Thymus (tissue), 11 donors: ENCODE measurements at regions not wholly inside any gene's neighbourhood (a gene's known extent, or its start where the extent isn't known, plus 50 kb on each side); places are given as distances from the start of the nearest gene placed in this dataset.
"Not testable (repeated sequence)": the region's sequence is repeated elsewhere in the genome, so short reads cannot be mapped to it uniquely, and the experiment has no call there.

Source experiments
- DNase-seq, 9 donors: peaks; one replicate each; pipeline ENCODE4 v3.0.0-alpha.2; 2013; ENCODE audit warnings: low spot score in 9 of 9, low read depth in 6 of 9, missing footprints in 1 of 9
- H3K27ac ChIP-seq, 2 donors: one replicate each; pipeline ENCODE4 v1.5.1; 2013; ENCODE audit warnings: control low read depth in 1 of 2, low read depth in 1 of 2, low read length in 1 of 2, mild to moderate bottlenecking in 1 of 2, moderate library complexity in 1 of 2
- H3K27me3 ChIP-seq, 2 donors: one replicate each; pipeline ENCODE4 v1.5.1; 2013; ENCODE audit warnings: low read length in 1 of 2; ENCODE audit not compliant: control insufficient read depth in 2 of 2, insufficient read depth in 1 of 2
- H3K36me3 ChIP-seq, 2 donors: one replicate each; pipeline ENCODE4 v1.5.1; 2013; ENCODE audit warnings: low read length in 1 of 2, mild to moderate bottlenecking in 1 of 2, moderate library complexity in 1 of 2; ENCODE audit not compliant: control insufficient read depth in 2 of 2, insufficient read depth in 2 of 2
- H3K4me1 ChIP-seq, 2 donors: one replicate each; pipeline ENCODE4 v1.5.1; 2013; ENCODE audit warnings: low read length in 2 of 2; ENCODE audit not compliant: control insufficient read depth in 2 of 2, insufficient read depth in 2 of 2
- H3K4me3 ChIP-seq, 2 donors: one replicate each; pipeline ENCODE4 v1.5.1; 2013; ENCODE audit warnings: low read length in 2 of 2, control low read depth in 1 of 2, mild to moderate bottlenecking in 1 of 2
- H3K9me3 ChIP-seq, 2 donors: one replicate each; pipeline ENCODE4 v1.5.1; 2013; ENCODE audit warnings: low read length in 1 of 2, mild to moderate bottlenecking in 1 of 2; ENCODE audit not compliant: control insufficient read depth in 2 of 2, insufficient read depth in 1 of 2
- WGBS: extraction: QIAGEN DNeasy Blood & Tissue Kit; methylation state at CpG from one replicate; pipeline ENCODE4 v1.1.7; 2013; 5-methylcytosine and 5-hydroxymethylcytosine counted together
- donor health status: healthy.

- Histone ChIP-seq H3K27ac (no peak overlapping the region), H3K27me3 (no peaks in the 10 kb centered on the region), H3K36me3 (no peaks in the 10 kb centered on the region), H3K4me3 (no peak overlapping the region), H3K4me1 (no peaks in the 10 kb centered on the region), H3K9me3 (no peaks in the 10 kb centered on the region)
- WGBS, result 89% methylated on average over 3 of the region's 3 CpGs
- DNase-seq, result no peak
These were observed 251.4 kb upstream of the C2CD4B start for GRCh38 chr15:62416526-62416925.

DNA sequence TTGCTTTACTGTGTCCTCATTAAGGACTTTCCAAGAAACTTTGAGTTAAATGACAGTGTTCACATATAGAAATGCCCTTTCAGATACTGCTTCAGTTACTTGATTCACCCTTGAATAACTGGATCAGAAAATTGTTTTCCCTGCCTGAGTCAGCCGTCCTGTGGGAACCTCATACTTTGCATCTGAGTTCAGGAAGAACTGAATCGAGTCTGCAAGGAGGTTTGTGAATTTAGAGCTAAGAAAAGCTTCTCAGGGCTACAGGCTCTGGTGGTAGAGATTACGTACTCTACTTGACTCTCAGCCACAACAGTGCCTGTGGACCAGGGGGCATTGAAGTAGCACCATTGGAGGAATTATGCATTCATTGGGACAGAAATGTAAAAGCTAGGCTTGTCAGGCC, 252.4 kb upstream of the C2CD4B start:
- Histone ChIP-seq H3K36me3 (no peaks in the 10 kb centered on the region), H3K27me3 (no peaks in the 10 kb centered on the region), H3K4me3 (no peak overlapping the region), H3K9me3 (no peaks in the 10 kb centered on the region), H3K27ac (no peak overlapping the region), H3K4me1 (no peaks in the 10 kb centered on the region)
- no peak for DNase-seq
- WGBS, result 79% methylated on average over 3 of the region's 3 CpGs

DNA sequence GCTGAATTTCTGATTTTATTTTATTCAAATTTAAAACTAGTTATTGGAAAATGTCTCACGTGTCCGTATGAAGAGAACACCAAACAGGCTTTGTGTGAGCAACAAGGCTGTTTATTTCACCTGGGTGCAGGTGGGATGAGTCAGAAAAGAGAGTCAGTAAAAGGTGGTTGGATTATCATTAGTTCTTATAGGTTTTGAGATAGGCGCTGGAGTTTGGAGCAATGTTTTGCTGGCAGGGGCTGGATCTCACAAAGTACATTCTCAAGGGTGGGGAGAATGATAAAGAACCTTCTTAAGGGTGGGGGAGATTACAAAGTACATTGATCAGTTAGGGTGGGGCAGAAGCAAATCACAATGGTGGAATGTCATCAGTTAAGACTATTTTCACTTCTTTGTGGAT, 253.4 kb upstream of the C2CD4B start:
- H3K4me1 ChIP-seq, H3K27ac ChIP-seq, H3K9me3 ChIP-seq, H3K4me3 ChIP-seq, H3K27me3 ChIP-seq, H3K36me3 ChIP-seq, DNase-seq: not testable (repeated sequence)
- WGBS, result 98% methylated on average over 3 of the region's 3 CpGs

DNA sequence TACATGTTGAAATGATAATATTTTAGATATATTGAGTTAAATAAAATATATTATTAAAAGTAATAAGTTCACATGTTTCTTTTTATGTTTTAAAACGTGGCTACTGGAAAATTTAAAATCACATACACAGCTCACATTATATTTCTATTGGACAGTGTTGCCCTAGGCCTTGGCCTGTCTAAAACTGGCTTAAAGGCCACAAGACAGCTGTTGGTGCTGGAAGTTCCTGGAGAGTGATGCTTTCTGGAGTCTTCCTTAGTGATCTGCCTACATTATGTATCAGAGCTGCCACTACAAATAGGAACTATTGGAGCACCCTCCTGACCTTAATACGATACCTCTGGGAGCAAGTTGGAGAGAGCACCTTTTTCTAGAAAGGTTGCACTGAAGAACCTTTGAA, 254.1 kb upstream of the C2CD4B start:
- Histone ChIP-seq H3K4me1 (no peaks in the 10 kb centered on the region), H3K27ac (no peak overlapping the region), H3K9me3 (no peaks in the 10 kb centered on the region), H3K36me3 (no peaks in the 10 kb centered on the region), H3K27me3 (no peaks in the 10 kb centered on the region), H3K4me3 (no peak overlapping the region)
- DNase-seq, result no peak
- 92% methylated on average over 2 of the region's 2 CpGs for WGBS

DNA sequence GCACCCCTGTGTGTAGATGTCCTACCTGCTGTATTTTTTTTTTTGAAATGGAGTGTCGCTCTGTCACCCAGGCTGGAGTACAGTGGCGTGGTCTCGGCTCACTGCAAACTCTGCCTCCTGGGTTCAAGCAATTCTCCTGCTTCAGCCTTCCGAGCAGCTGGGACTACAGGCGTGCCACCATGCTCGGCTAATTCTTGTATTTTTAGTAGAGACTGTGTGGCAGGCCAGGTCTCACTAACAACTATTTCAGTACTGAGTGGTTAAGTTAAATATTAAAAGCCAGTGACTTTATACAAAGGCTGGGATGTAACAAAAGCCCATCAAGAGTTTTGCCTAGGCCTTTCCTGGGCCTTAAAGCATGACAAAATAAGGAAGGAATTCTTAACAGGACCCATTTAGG, 255.3 kb upstream of the C2CD4B start:
- WGBS, result over 99% methylated on average over 6 of the region's 6 CpGs
- not testable (repeated sequence) for H3K27me3 ChIP-seq, DNase-seq

DNA sequence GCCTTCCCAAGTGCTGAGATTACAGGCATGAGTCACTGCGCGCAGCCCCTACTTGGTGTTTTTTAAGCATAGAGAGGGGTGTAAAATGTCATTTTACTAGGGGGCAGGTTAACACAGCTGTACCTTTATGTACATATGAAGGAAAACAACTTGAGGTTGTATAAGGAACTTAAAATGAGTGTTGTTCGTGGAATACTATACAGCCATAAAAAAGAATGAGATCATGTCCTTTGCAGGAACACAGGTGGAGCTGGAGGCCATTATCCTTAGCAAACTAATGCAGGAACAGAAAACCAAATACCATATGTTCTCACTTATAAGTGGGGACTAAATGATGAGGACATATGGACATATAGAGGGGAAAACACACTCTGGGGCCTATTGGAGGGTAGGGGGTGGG, 256.2 kb upstream of the C2CD4B start:
- Histone ChIP-seq H3K4me1 (no peaks in the 10 kb centered on the region), H3K27ac (no peak overlapping the region), H3K4me3 (no peak overlapping the region), H3K36me3 (no peaks in the 10 kb centered on the region), H3K9me3 (no peaks in the 10 kb centered on the region), H3K27me3 (no peaks in the 10 kb centered on the region)
- no peak for DNase-seq
- WGBS, result 97% methylated on average over 3 of the region's 3 CpGs

More for the DNA sequence above, 255.3 kb upstream of the C2CD4B start:
- not testable (repeated sequence) for H3K27ac ChIP-seq, H3K36me3 ChIP-seq, H3K9me3 ChIP-seq, H3K4me1 ChIP-seq, H3K4me3 ChIP-seq

GRCh38 chr15:62426387-62426956, 261.4 kb upstream of the C2CD4B start:
- H3K36me3 ChIP-seq, result no peaks in the 10 kb centered on the region
- DNase-seq, result no peak
- no peaks in the 10 kb centered on the region for H3K27me3 ChIP-seq
- 95% methylated on average over 4 of the region's 4 CpGs for WGBS
- no peaks in the 10 kb centered on the region for H3K9me3 ChIP-seq
- H3K27ac ChIP-seq, result no peak overlapping the region
- no peak overlapping the region for H3K4me3 ChIP-seq
- H3K4me1 ChIP-seq, result no peaks in the 10 kb centered on the region

DNA sequence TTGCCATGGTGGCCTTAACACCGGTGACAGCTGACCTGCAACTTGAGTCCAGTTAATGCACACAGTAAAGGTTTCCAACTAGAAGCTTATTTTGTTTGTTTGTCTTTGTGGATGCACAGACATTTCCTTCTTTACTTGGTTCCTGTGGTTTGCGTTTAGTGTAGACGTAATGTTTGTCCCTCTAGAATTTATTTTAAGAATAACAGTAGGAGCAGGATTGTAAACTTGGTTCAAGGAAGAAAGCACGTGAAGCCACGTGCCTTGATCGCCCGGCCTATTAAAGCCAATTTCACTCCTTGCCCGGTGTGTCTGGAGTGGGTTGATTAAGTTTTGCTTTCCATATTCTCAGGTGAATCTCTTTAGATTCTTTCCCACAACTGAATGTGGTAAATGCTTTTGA, 263.2 kb upstream of the C2CD4B start:
- Histone ChIP-seq H3K27me3 (no peaks in the 10 kb centered on the region), H3K27ac (no peak overlapping the region), H3K9me3 (no peaks in the 10 kb centered on the region), H3K4me3 (no peak overlapping the region), H3K4me1 (no peaks in the 10 kb centered on the region), H3K36me3 (no peaks in the 10 kb centered on the region)
- DNase-seq, result no peak
- 96% methylated on average over 8 of the region's 8 CpGs for whole genome bisulfite sequencing

- Histone ChIP-seq H3K27ac (no peak overlapping the region), H3K4me3 (no peak overlapping the region), H3K9me3 (no peaks in the 10 kb centered on the region), H3K36me3 (no peaks in the 10 kb centered on the region), H3K27me3 (no peaks in the 10 kb centered on the region), H3K4me1 (no peaks in the 10 kb centered on the region)
- WGBS, result 94% methylated on average over 13 of the region's 14 CpGs
- DNase-seq, result no peak
These were observed 263.9 kb upstream of the C2CD4B start for GRCh38 chr15:62428851-62429598.
